DMS114 treated with DMSO at 0.1 percent for 48 hours (cell line): ENCODE measurements at regions not wholly inside any gene's neighbourhood (a gene's known extent, or its start where the extent isn't known, plus 50 kb on each side); places are given as distances from the start of the nearest gene placed in this dataset.

Experiments used
- DNase-seq: peaks from one replicate; lab custom pipeline; 2025; ENCODE audit not compliant: unreplicated experiment; lab: John Stamatoyannopoulos, UW

- DNase-seq: no peak
Observed at GRCh38 chr7:84502239-84502638, 307.6 kb upstream of the SEMA3A start.

GRCh38 chr7:84497873-84498272 is 303.3 kb upstream of the SEMA3A start:
- DNase-seq: peak; percentile 34

GRCh38 chr7:84495128-84495527 is 300.5 kb upstream of the SEMA3A start:
- DNase-seq: no peak

- DNase-seq: peak; percentile 88
Observed at GRCh38 chr7:84492098-84493034, 297.8 kb upstream of the SEMA3A start.

GRCh38 chr7:84490661-84491060 is 296.1 kb upstream of the SEMA3A start:
- DNase-seq: peak; percentile 74

GRCh38 chr7:84484502-84485079 is 290.0 kb upstream of the SEMA3A start:
- no peak for DNase-seq

GRCh38 chr7:84482476-84482875 is 287.9 kb upstream of the SEMA3A start:
- no peak for DNase-seq

GRCh38 chr7:84479059-84479458 is 284.5 kb upstream of the SEMA3A start:
- no peak for DNase-seq

GRCh38 chr7:84477786-84478478 is 283.3 kb upstream of the SEMA3A start:
- no peak for DNase-seq

- DNase-seq: no peak
Observed at GRCh38 chr7:84474436-84474835, 279.8 kb upstream of the SEMA3A start.

GRCh38 chr7:84471576-84471975 is 277.0 kb upstream of the SEMA3A start:
- DNase-seq: no peak

GRCh38 chr7:84469034-84469433 is 274.4 kb upstream of the SEMA3A start:
- DNase-seq: no peak

GRCh38 chr7:84462259-84462658 is 267.7 kb upstream of the SEMA3A start:
- no peak for DNase-seq

GRCh38 chr7:84461093-84461492 is 266.5 kb upstream of the SEMA3A start:
- DNase-seq: no peak

GRCh38 chr7:84455788-84456187 is 261.2 kb upstream of the SEMA3A start:
- DNase-seq: no peak

- DNase-seq: no peak
Observed at GRCh38 chr7:84454174-84454959, 259.8 kb upstream of the SEMA3A start.

GRCh38 chr7:84452618-84453017 is 258.0 kb upstream of the SEMA3A start:
- no peak for DNase-seq

- no peak for DNase-seq
Observed at GRCh38 chr7:84450772-84451171, 256.2 kb upstream of the SEMA3A start.

GRCh38 chr7:84447636-84448293 is 253.2 kb upstream of the SEMA3A start:
- no peak for DNase-seq

- no peak for DNase-seq
Observed at GRCh38 chr7:84446991-84447480, 252.4 kb upstream of the SEMA3A start.
